ENCODE measurements at regions not wholly inside any gene's neighbourhood (a gene's known extent, or its start where the extent isn't known, plus 50 kb on each side); places are given as distances from the start of the nearest gene placed in this dataset.

GRCh38 chr4:34193451-34194154, 2050.7 kb downstream of the ARAP2 start:
- no peak for TF ChIP-seq CTCF (IDR thresholded peaks at IDR 0.05)

GRCh38 chr4:34194585-34194984, 2049.7 kb downstream of the ARAP2 start:
- Histone ChIP-seq H3K27ac (no peak overlapping the region), H3K4me3 (no peak overlapping the region)
- TF ChIP-seq CTCF (IDR thresholded peaks at IDR 0.05), result no peak
- no peak for DNase-seq (ENCODE audit: low spot score)

More at GRCh38 chr4:34193451-34194154, 2050.7 kb downstream of the ARAP2 start:
- Histone ChIP-seq H3K27ac (no peak overlapping the region), H3K4me3 (no peak overlapping the region)
- DNase-seq (ENCODE audit: low spot score), result no peak

GRCh38 chr4:34196375-34196774, 2047.9 kb downstream of the ARAP2 start:
- H3K27ac ChIP-seq, result no peak overlapping the region
- no peak overlapping the region for H3K4me3 ChIP-seq
- no peak for TF ChIP-seq CTCF (IDR thresholded peaks at IDR 0.05)

GRCh38 chr4:34198966-34199365, 2045.3 kb downstream of the ARAP2 start:
- H3K27ac ChIP-seq, result no peak overlapping the region
- TF ChIP-seq CTCF (IDR thresholded peaks at IDR 0.05), result no peak
- no peak overlapping the region for H3K4me3 ChIP-seq
- no peak for DNase-seq (ENCODE audit: low spot score)

More at GRCh38 chr4:34196375-34196774, 2047.9 kb downstream of the ARAP2 start:
- no peak for DNase-seq (ENCODE audit: low spot score)

GRCh38 chr4:34200535-34200934, 2043.8 kb downstream of the ARAP2 start:
- Histone ChIP-seq H3K27ac (no peak overlapping the region), H3K4me3 (no peak overlapping the region)
- no peak for TF ChIP-seq CTCF (IDR thresholded peaks at IDR 0.05)
- no peak for DNase-seq (ENCODE audit: low spot score)

GRCh38 chr4:34202154-34202553, 2042.2 kb downstream of the ARAP2 start:
- H3K4me3 ChIP-seq, result no peak overlapping the region
- no peak for DNase-seq (ENCODE audit: low spot score)
- H3K27ac ChIP-seq, result no peak overlapping the region
- no peak for TF ChIP-seq CTCF (IDR thresholded peaks at IDR 0.05)

GRCh38 chr4:34220601-34221000, 2023.7 kb downstream of the ARAP2 start:
- DNase-seq (ENCODE audit: low spot score), result no peak
- Histone ChIP-seq H3K4me3 (no peak overlapping the region), H3K27ac (no peak overlapping the region)
- TF ChIP-seq CTCF (IDR thresholded peaks at IDR 0.05), result no peak
